Fibroblast of peridontal ligament (primary cell): ENCODE measurements at regions not wholly inside any gene's neighbourhood (a gene's known extent, or its start where the extent isn't known, plus 50 kb on each side); places are given as distances from the start of the nearest gene placed in this dataset.
"Not testable (repeated sequence)": the region's sequence is repeated elsewhere in the genome, so short reads cannot be mapped to it uniquely, and the experiment has no call there.

Experiments used
- DNase-seq: peaks from one replicate; pipeline ENCODE4 v3.0.0-alpha.2; 2010; ENCODE audit errors: extremely low read depth

- peak; percentile 81 for DNase-seq
Measured at GRCh38 chr9:110115826-110116542, 92.0 kb downstream of the C9orf152 start.

- DNase-seq, result peak; percentile 96
Measured at GRCh38 chr9:110116543-110116885, 91.4 kb downstream of the C9orf152 start.

GRCh38 chr9:110121170-110121569 lies 86.8 kb downstream of the C9orf152 start:
- DNase-seq, result no peak

GRCh38 chr9:110123341-110124095 lies 84.4 kb downstream of the C9orf152 start:
- peak; percentile 60 for DNase-seq

GRCh38 chr9:110124439-110124838 lies 83.5 kb downstream of the C9orf152 start:
- no peak for DNase-seq

- peak; percentile 96 for DNase-seq
Measured at GRCh38 chr9:110125207-110125751, 82.7 kb downstream of the C9orf152 start.

GRCh38 chr9:110125763-110126351 lies 82.1 kb downstream of the C9orf152 start:
- DNase-seq, result peak; percentile 56

GRCh38 chr9:110126499-110126941 lies 81.4 kb downstream of the C9orf152 start:
- no peak for DNase-seq

GRCh38 chr9:110126986-110127864 lies 80.7 kb downstream of the C9orf152 start:
- peak; percentile 83 for DNase-seq

GRCh38 chr9:110128664-110129329 lies 79.2 kb downstream of the C9orf152 start:
- no peak for DNase-seq

GRCh38 chr9:110129425-110129824 lies 78.5 kb downstream of the C9orf152 start:
- no peak for DNase-seq

GRCh38 chr9:110130211-110130610 lies 77.7 kb downstream of the C9orf152 start:
- no peak for DNase-seq

- no peak for DNase-seq
Measured at GRCh38 chr9:110130791-110131416, 77.1 kb downstream of the C9orf152 start.

- DNase-seq, result no peak
Measured at GRCh38 chr9:110131499-110131898, 76.5 kb downstream of the C9orf152 start.

- DNase-seq, result not testable (repeated sequence)
Measured at GRCh38 chr9:110132531-110132930, 75.4 kb downstream of the C9orf152 start.

- no peak for DNase-seq
Measured at GRCh38 chr9:110133059-110133458, 74.9 kb downstream of the C9orf152 start.

GRCh38 chr9:110133608-110134210 lies 74.2 kb downstream of the C9orf152 start:
- DNase-seq, result peak; percentile 56

- DNase-seq, result no peak
Measured at GRCh38 chr9:110135846-110136245, 72.1 kb downstream of the C9orf152 start.

- no peak for DNase-seq
Measured at GRCh38 chr9:110136802-110137201, 71.2 kb downstream of the C9orf152 start.

- DNase-seq, result no peak
Measured at GRCh38 chr9:110140276-110140675, 67.7 kb downstream of the C9orf152 start.
